Activated CD8-positive, alpha-beta T cell treated with anti-CD3 and anti-CD28 coated beads, Interleukin-2, amount 10 ng/mL, durations not matched to agents 7 days and 5 days (primary cell): ENCODE measurements at regions not wholly inside any gene's neighbourhood (a gene's known extent, or its start where the extent isn't known, plus 50 kb on each side); places are given as distances from the start of the nearest gene placed in this dataset.

Experiments
- ATAC-seq: fragments of 150-1000 bp; cut with Tn5 transposase; one replicate; pipeline ENCODE4 v1.10.0; 2021; ENCODE audit warnings: moderate library complexity
- CTCF ChIA-PET: fragments of 350-600 bp; sonication (Branson Sonifier 250); formaldehyde crosslinking; loops from one replicate; lab custom pipeline; 2021; ENCODE audit warnings: antibody characterized with exemption; lab: Charles Lee
- POLR2A ChIA-PET: fragments of 350-600 bp; sonication (Branson Sonifier 250); formaldehyde crosslinking; loops from one replicate; lab custom pipeline; 2021; ENCODE audit warnings: antibody characterized with exemption; lab: Charles Lee
- DNase-seq: peaks from one replicate; pipeline ENCODE4 v3.0.0-alpha.2; 2020
- H3K27ac Mint-ChIP-seq: one replicate; pipeline ENCODE4 v1.8.0; 2021; ENCODE audit warnings: mild to moderate bottlenecking, mixed read lengths
- H3K27me3 Mint-ChIP-seq: one replicate; pipeline ENCODE4 v1.8.0; 2021; ENCODE audit warnings: low read depth, mixed read lengths
- H3K36me3 Mint-ChIP-seq: one replicate; pipeline ENCODE4 v1.8.0; 2021; ENCODE audit warnings: low read depth, mixed read lengths
- H3K4me1 Mint-ChIP-seq: one replicate; pipeline ENCODE4 v1.8.0; 2021; ENCODE audit warnings: low read depth, mixed read lengths
- H3K4me3 Mint-ChIP-seq: one replicate; pipeline ENCODE4 v1.8.0; 2021; ENCODE audit warnings: mild to moderate bottlenecking, mixed read lengths
- H3K9me3 Mint-ChIP-seq: one replicate; pipeline ENCODE4 v1.8.0; 2022; ENCODE audit warnings: mixed read lengths; ENCODE audit not compliant: insufficient read depth

DNA sequence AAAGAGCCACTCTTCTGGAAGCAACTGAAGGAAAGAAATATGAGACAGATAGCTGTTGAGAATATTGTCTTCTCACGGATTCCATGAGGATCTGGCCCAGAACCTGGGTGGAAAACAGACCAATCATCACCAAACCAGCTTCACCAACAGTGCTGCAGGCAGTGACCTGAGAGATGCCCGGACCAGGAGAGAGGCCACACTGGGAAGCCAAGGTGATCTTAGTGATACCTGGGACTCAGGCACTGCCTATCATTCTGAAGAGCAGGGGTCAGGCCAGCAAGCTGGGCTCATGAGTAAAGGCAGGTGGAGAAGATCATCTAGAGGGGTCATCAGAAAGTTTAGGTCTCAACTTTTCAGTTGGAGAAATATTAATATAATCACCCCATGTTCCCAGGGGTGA, 595.8 kb upstream of the CADM1 start:
- POLR2A ChIA-PET: no interaction called here
- Mint-ChIP-seq H3K27ac (no peak overlapping the region), H3K27me3 (no peaks in the 10 kb centered on the region), H3K36me3 (no peaks in the 10 kb centered on the region), H3K4me1 (no peaks in the 10 kb centered on the region), H3K4me3 (no peak overlapping the region), H3K9me3 (no peaks in the 10 kb centered on the region)
- DNase-seq: no peak
- ATAC-seq: no peak
- CTCF ChIA-PET: no interaction called here

DNA sequence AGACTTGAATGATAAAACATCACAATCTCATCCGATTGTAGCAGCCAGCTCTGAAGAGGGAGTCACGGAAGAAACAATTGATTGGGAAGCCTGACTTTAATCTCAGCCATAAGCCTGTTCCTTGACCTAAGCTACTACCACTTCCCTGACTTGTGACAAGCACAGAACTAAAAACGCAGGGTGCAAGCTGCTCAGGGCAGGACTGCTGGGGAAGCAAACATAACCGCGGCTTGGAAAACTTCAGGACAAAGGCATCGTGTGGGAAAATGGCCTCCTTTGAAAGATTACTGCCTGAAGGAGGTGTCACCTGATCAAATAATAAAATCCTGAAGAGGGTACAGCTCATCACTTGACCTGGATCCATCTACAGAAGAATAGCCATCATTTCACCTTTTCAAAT, 595.3 kb upstream of the CADM1 start:
- DNase-seq (no peak), ATAC-seq (no peak)
- Mint-ChIP-seq H3K27me3 (no peaks in the 10 kb centered on the region), H3K9me3 (no peaks in the 10 kb centered on the region), H3K36me3 (no peaks in the 10 kb centered on the region), H3K4me3 (no peak overlapping the region), H3K4me1 (no peaks in the 10 kb centered on the region), H3K27ac (no peak overlapping the region)
- POLR2A ChIA-PET: no interaction called here
- CTCF ChIA-PET: no interaction called here

DNA sequence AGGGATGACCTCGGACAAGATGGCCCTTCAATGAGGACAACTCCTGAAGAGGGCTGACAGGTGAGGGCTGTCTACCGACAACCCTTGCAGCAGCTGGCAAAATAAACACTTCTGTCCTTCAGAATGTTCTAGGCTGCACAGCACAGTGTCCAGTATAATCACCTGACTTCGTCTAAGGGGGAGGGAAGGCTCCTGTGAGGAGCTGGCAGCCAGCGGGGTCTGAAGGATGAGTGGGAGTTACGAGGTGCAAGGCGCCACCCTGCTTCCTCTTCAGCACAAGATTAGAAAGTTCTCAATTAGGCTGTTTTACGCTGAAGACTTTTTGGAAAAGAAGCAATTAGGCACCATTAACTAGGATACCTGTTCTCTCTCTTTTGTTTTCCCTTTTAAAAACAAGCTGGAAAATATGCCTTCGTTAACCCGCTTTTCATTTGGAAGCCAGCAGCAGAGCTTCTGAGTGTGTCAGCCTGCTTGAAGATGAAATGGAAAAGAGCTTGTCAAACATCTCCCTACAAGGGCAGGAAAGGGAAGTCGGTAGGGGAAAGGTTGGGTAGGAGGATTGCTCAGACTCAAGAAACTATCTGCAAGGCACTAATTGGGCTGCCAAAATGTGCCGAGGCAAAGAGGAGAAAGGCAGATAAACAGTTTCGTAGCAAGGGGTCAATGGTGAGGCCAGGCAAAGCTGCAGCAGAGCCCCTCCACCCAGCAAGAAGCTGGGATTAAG, 592.2 kb upstream of the CADM1 start:
- ATAC-seq (no peak), DNase-seq (no peak)
- no peaks in the 10 kb centered on the region for H3K9me3 Mint-ChIP-seq
- H3K4me3 Mint-ChIP-seq: no peak overlapping the region
- H3K27ac Mint-ChIP-seq: no peak overlapping the region
- no peaks in the 10 kb centered on the region for H3K36me3 Mint-ChIP-seq
- POLR2A ChIA-PET: no interaction called here
- H3K4me1 Mint-ChIP-seq: no peaks in the 10 kb centered on the region
- no peaks in the 10 kb centered on the region for H3K27me3 Mint-ChIP-seq
- CTCF ChIA-PET: no interaction called here

DNA sequence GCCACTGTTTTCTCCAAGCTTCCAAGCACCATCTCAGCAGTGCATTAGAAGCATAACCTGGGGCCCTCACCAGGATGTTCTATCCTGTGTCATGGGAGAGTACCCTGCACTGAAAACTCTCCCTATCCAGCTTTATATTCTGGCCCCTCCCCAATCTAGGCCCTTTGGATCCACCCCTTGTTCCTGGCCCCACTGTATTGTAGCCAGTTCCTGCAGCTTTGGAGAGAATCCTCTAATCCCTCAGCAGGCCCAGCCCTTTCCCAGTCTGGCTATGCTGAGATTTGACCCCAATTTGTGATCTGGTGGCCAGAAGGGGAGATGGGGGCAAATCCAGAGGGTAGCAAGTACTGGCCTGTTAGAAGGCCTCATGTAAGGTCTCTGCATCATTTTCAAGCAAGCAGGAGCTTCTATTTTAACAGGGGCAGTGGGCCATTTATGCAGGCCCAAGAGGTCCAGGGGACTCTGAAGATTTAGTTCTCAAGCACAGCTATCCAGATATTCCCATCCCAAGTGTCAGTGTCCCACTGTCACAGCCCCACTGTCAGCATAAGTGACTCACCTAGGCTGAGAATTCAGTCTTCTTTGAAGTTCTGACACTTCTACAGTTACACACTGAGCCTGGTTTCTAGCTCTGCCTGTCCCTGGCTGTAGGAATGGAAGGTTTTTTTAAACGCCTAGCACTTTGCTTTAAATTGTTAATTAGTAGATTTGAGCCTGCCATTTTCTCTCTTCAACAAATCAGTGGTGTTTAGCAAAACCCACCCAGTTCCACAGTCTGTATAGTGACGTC, 589.5 kb upstream of the CADM1 start:
- DNase-seq (no peak), ATAC-seq (no peak)
- Mint-ChIP-seq H3K4me3 (no peak overlapping the region), H3K27ac (no peak overlapping the region), H3K4me1 (no peaks in the 10 kb centered on the region), H3K9me3 (no peaks in the 10 kb centered on the region), H3K27me3 (no peaks in the 10 kb centered on the region), H3K36me3 (no peaks in the 10 kb centered on the region)
- CTCF ChIA-PET: no interaction called here
- POLR2A ChIA-PET: no interaction called here

DNA sequence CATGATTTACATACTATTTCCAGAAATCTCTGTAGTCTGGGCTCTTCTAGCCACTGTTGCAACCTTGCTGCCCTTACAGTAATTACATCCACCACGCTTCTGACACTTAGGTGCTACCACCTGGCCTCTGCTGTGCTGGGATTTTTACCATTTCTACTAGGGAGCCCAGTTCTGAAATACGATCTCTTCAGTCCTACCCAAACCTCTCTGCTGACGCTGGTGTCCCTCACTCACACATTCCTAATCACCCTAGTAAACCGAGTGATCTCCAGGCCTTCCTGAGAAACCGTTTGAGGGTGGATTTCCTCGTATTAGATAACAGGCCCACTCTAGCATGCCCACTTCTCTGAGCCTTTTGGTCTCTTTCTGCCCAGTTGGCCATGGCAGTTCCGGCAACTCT, 588.9 kb upstream of the CADM1 start:
- DNase-seq (no peak), ATAC-seq (no peak)
- H3K27me3 Mint-ChIP-seq: no peaks in the 10 kb centered on the region
- H3K4me1 Mint-ChIP-seq: no peaks in the 10 kb centered on the region
- no peaks in the 10 kb centered on the region for H3K36me3 Mint-ChIP-seq
- no peak overlapping the region for H3K4me3 Mint-ChIP-seq
- POLR2A ChIA-PET: no interaction called here
- CTCF ChIA-PET: no interaction called here
- no peaks in the 10 kb centered on the region for H3K9me3 Mint-ChIP-seq
- H3K27ac Mint-ChIP-seq: no peak overlapping the region

DNA sequence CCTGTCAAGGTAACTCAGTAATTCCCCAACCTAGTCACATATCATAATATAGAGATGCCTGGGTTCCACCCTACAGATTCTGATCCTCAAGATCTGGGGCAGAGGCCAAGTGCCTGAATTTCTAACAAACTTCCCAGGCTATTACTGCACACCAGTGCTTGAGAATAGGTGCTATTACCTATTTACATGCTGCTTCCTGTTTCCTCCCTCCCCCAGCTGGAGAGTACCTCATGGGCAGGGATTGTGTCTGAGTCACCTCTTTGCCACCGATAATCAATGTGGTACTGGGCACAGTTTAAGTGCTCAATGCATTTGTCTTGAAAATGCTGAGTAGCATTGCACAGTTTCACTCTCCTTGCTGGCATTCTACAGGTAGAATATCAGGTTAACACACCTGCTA, 582.2 kb upstream of the CADM1 start:
- Mint-ChIP-seq H3K27me3 (no peaks in the 10 kb centered on the region), H3K9me3 (no peaks in the 10 kb centered on the region), H3K27ac (no peak overlapping the region), H3K36me3 (no peaks in the 10 kb centered on the region), H3K4me3 (no peak overlapping the region), H3K4me1 (no peaks in the 10 kb centered on the region)
- CTCF ChIA-PET: no interaction called here
- DNase-seq: no peak
- ATAC-seq: no peak
- POLR2A ChIA-PET: no interaction called here

DNA sequence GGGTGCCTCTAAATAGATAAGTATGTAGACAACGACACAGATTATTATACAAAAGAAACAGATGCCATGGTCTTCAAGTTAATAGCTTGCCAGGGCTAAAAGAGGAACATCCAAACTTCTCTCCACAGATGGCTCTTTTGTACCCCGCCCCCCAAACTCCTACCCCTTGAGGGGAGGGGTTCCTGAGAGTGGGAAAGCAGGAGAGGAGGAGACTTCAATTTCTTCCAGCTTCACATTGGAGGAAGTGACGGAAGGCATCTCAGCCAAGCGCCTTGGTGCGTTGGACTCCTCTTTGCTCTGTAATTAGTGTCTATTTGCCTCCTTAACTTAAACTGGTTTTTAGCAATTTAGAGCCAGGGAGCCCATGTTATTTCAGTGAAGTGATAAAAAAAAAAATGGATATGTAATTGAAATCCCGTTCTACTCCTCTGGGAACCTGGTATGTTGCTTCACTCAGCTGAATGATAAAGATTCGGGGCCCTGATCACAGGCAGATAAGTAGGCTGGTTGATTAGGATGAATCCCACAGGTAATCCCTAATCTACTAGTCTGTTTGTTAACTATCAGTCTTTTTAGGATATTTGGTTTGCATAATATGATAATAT, 580.9 kb upstream of the CADM1 start:
- Mint-ChIP-seq H3K9me3 (no peaks in the 10 kb centered on the region), H3K4me1 (no peaks in the 10 kb centered on the region), H3K27me3 (no peaks in the 10 kb centered on the region), H3K27ac (no peak overlapping the region), H3K36me3 (no peaks in the 10 kb centered on the region), H3K4me3 (no peak overlapping the region)
- POLR2A ChIA-PET: no interaction called here
- CTCF ChIA-PET: no interaction called here
- ATAC-seq (no peak), DNase-seq (no peak)

DNA sequence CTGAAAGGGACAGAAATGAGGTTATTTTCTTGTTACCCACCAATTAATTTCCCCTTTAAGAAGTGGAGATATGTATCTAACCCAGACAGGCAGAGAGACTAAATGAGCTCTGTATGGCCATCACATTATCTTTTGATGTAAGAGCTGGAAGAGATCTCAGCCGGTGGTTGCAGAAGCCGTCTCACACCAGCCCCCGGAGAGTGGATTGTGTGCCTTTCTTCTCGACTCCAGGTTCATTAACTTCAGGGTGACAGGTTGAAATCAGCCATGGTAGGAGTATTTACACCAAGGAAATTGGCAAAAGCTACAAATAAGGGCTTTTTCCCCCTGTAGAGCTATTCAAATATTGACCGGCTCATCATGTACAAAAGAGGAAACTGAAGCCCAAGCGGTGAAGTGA, 580.3 kb upstream of the CADM1 start:
- ATAC-seq: no peak
- H3K36me3 Mint-ChIP-seq: no peaks in the 10 kb centered on the region
- no peaks in the 10 kb centered on the region for H3K4me1 Mint-ChIP-seq
- ChIA-PET CTCF (no interaction called here), POLR2A (no interaction called here)
- no peak for DNase-seq
- no peaks in the 10 kb centered on the region for H3K27me3 Mint-ChIP-seq
- H3K9me3 Mint-ChIP-seq: no peaks in the 10 kb centered on the region
- H3K4me3 Mint-ChIP-seq: no peak overlapping the region
- H3K27ac Mint-ChIP-seq: no peak overlapping the region

DNA sequence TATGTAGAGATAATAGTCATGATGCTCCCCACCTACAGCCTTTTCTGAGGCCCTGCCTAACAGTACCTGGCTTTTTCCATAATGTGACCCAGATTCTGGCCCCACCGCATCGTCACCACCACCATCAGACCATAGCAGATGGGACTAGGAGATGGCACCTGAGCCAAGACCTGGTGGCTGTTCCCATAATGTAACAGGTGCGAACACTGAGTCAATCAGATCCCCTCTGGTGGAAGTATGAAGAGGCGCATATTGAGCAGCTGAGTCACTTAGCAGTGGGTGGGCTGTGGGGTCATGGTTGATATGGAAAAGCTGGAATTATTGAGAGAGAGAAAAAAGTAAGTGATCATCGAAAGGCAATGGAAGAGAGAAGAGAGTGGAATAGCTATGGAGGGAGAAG, 578.0 kb upstream of the CADM1 start:
- Mint-ChIP-seq H3K4me3 (no peak overlapping the region), H3K27ac (no peak overlapping the region), H3K36me3 (no peaks in the 10 kb centered on the region), H3K27me3 (no peaks in the 10 kb centered on the region), H3K9me3 (no peaks in the 10 kb centered on the region), H3K4me1 (no peaks in the 10 kb centered on the region)
- CTCF ChIA-PET: no interaction called here
- DNase-seq (no peak), ATAC-seq (no peak)
- POLR2A ChIA-PET: no interaction called here

DNA sequence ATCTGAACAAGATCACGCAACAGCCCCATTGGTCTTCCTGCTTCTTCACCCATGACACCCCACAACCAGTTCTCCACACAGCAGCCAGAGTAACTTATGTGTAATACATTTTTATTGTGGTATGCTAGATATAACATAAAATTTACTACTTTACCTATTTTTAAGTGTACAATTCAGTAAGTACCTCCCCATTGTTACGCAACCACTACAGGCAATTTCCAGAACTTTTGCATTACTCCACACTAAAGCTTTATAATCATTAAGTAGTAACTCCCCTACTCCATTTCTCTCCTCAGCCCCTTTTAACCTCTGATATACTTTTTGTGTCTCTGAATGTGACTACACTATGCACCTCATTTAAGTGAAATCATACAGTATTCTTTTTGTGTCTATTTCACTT, 575.4 kb upstream of the CADM1 start:
- ChIA-PET POLR2A (no interaction called here), CTCF (no interaction called here)
- Mint-ChIP-seq H3K4me1 (no peaks in the 10 kb centered on the region), H3K27me3 (no peaks in the 10 kb centered on the region), H3K4me3 (no peak overlapping the region), H3K36me3 (no peaks in the 10 kb centered on the region), H3K27ac (no peak overlapping the region), H3K9me3 (no peaks in the 10 kb centered on the region)
- no peak for DNase-seq
- ATAC-seq: no peak

DNA sequence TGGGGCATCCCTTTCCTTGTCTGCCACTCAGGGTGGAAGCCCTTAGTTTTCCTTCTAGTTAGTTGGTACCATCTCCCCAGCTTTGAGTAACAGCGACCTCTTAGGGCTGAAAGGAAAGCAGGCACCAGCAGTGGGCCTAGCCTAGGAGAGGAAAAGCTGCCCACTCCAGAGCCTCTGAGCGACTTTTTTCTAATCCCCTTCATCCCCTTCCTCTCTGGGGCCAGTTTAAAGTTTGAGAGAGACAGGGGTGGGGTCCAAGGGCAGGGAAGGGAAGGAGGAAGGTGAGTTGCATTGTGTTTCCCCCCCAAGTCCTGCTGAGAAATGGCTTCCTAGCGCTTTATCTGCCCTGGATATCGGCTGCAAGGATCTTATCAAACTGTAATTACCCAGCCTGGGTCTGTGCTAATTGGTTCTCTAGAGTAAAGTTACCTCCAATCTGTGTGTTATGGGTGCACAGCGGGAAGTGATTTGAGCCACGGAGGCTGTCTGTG, 573.9 kb upstream of the CADM1 start:
- ATAC-seq (no peak), DNase-seq (no peak)
- Mint-ChIP-seq H3K4me1 (no peaks in the 10 kb centered on the region), H3K27ac (no peak overlapping the region), H3K4me3 (no peak overlapping the region), H3K27me3 (no peaks in the 10 kb centered on the region), H3K9me3 (no peaks in the 10 kb centered on the region), H3K36me3 (no peaks in the 10 kb centered on the region)
- CTCF ChIA-PET: no interaction called here
- POLR2A ChIA-PET: no interaction called here

DNA sequence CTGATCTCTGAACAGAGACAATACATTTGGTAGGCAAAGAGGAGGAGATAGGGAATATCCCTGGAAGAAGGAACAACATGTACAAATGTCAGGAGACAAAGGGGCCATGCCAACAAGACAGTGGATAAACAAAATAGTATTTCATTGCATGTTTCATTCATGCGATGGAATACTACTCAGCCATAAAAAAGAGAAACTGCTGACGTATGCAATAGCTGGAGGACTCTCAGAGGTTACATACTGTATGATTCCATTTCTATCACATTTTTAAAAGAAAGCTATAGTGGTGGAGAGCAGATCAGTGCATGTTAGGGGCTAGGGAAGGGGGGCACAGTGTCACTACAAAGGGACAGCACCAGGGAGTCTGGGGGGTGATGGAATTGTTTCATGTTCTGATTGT, 572.9 kb upstream of the CADM1 start:
- Mint-ChIP-seq H3K4me3 (no peak overlapping the region), H3K4me1 (no peaks in the 10 kb centered on the region), H3K27me3 (no peaks in the 10 kb centered on the region), H3K9me3 (no peaks in the 10 kb centered on the region), H3K36me3 (no peaks in the 10 kb centered on the region), H3K27ac (no peak overlapping the region)
- POLR2A ChIA-PET: no interaction called here
- no peak for DNase-seq
- ATAC-seq: no peak
- CTCF ChIA-PET: no interaction called here
